AG09319 (cell line): ENCODE measurements at regions not wholly inside any gene's neighbourhood (a gene's known extent, or its start where the extent isn't known, plus 50 kb on each side); places are given as distances from the start of the nearest gene placed in this dataset.

ENCODE experiments used
- DNase-seq: peaks from one replicate; pipeline ENCODE4 v3.0.0-alpha.2; 2010; ENCODE audit warnings: low read depth; ENCODE audit errors: extremely low read depth
- CTCF ChIP-seq: IDR thresholded peaks from 2 replicates; pipeline ENCODE4 v1.5.1; 2011; ENCODE audit warnings: low read depth, mild to moderate bottlenecking, inconsistent platforms, low read length, moderate library complexity

GRCh38 chr2:3970791-3971651 is 267.6 kb downstream of the DCDC2C start:
- TF ChIP-seq CTCF = no peak

GRCh38 chr2:3971652-3972192 is 268.3 kb downstream of the DCDC2C start:
- TF ChIP-seq CTCF = no peak
- DNase-seq = no peak

More at GRCh38 chr2:3970791-3971651, 267.6 kb downstream of the DCDC2C start:
- no peak for DNase-seq

GRCh38 chr2:3972377-3972776 is 269.0 kb downstream of the DCDC2C start:
- no peak for TF ChIP-seq CTCF

GRCh38 chr2:3974765-3975164 is 271.4 kb downstream of the DCDC2C start:
- DNase-seq = no peak
- no peak for TF ChIP-seq CTCF

More at GRCh38 chr2:3972377-3972776, 269.0 kb downstream of the DCDC2C start:
- DNase-seq = no peak

- DNase-seq = no peak
- TF ChIP-seq CTCF = no peak
These were observed 278.1 kb downstream of the DCDC2C start for GRCh38 chr2:3981446-3981987.

- no peak for TF ChIP-seq CTCF
- DNase-seq = no peak
These were observed 278.8 kb downstream of the DCDC2C start for GRCh38 chr2:3982160-3982559.

GRCh38 chr2:3986063-3986462 is 282.7 kb downstream of the DCDC2C start:
- no peak for DNase-seq
- TF ChIP-seq CTCF = no peak
